ENCODE measurements at regions not wholly inside any gene's neighbourhood (a gene's known extent, or its start where the extent isn't known, plus 50 kb on each side); places are given as distances from the start of the nearest gene placed in this dataset.

GRCh38 chr14:86712727-86713126, 1182.8 kb downstream of the FLRT2 start:
- DNase-seq, result no peak
- H3K9me3 ChIP-seq, result no peaks in the 10 kb centered on the region
- no peaks in the 10 kb centered on the region for H3K4me1 ChIP-seq
- no peaks in the 10 kb centered on the region for H3K36me3 ChIP-seq
- TF ChIP-seq, protein P1, sequence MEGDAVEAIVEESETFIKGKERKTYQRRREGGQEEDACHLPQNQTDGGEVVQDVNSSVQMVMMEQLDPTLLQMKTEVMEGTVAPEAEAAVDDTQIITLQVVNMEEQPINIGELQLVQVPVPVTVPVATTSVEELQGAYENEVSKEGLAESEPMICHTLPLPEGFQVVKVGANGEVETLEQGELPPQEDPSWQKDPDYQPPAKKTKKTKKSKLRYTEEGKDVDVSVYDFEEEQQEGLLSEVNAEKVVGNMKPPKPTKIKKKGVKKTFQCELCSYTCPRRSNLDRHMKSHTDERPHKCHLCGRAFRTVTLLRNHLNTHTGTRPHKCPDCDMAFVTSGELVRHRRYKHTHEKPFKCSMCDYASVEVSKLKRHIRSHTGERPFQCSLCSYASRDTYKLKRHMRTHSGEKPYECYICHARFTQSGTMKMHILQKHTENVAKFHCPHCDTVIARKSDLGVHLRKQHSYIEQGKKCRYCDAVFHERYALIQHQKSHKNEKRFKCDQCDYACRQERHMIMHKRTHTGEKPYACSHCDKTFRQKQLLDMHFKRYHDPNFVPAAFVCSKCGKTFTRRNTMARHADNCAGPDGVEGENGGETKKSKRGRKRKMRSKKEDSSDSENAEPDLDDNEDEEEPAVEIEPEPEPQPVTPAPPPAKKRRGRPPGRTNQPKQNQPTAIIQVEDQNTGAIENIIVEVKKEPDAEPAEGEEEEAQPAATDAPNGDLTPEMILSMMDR (IDR thresholded peaks at IDR 0.05), result no peak
- H3K27me3 ChIP-seq, result no peaks in the 10 kb centered on the region
- H3K9ac ChIP-seq (ENCODE audit: low read depth in 2 of 2, low read length in 2 of 2), result no peak overlapping the region
- no peak overlapping the region for H3K27ac ChIP-seq
- intact Hi-C loops (cut with DNase I), result no loop called here
- H3K4me3 ChIP-seq, result no peak overlapping the region

GRCh38 chr14:86712176-86712575, 1182.2 kb downstream of the FLRT2 start:
- no peak overlapping the region for H3K9ac ChIP-seq (ENCODE audit: low read depth in 2 of 2, low read length in 2 of 2)
- intact Hi-C loops (cut with DNase I), result no loop called here
- DNase-seq, result no peak

DNA sequence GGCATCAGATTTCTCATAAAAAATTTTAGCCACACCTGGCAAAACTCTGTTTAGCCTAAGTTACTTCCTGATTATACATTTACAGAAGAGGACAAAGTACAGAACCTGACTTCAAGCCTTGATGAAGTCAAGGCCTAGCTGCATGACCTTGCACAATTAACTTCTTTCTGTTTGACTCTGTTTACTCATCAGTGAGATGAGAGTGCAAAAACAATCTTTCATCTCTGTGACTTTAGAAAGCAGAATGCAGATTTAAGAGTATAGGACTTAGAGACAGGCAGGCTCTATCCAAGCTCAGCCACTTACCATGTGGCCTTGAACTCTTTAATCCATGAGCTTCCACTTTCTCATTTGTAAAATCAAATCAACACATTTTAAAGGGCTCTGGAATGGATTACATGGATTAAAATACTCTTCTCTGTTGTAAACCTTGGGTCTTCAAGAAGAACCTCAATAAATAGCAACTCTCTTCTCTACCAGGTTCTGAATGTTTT, 1178.9 kb downstream of the FLRT2 start:
- DNase-seq, result no peak
- intact Hi-C loops (cut with DNase I), result no loop called here
- H3K4me3 ChIP-seq, result no peak overlapping the region
- H3K36me3 ChIP-seq, result no peaks in the 10 kb centered on the region
- H3K27ac ChIP-seq, result no peak overlapping the region
- TF ChIP-seq, protein P1 (IDR thresholded peaks at IDR 0.05), result no peak
- no peaks in the 10 kb centered on the region for H3K9me3 ChIP-seq
- H3K27me3 ChIP-seq, result no peaks in the 10 kb centered on the region
- no peaks in the 10 kb centered on the region for H3K4me1 ChIP-seq
- H3K9ac ChIP-seq (ENCODE audit: low read depth in 2 of 2, low read length in 2 of 2), result no peak overlapping the region

More at GRCh38 chr14:86712176-86712575, 1182.2 kb downstream of the FLRT2 start:
- no peak overlapping the region for H3K27ac ChIP-seq
- H3K36me3 ChIP-seq, result no peaks in the 10 kb centered on the region
- TF ChIP-seq, protein P1 (IDR thresholded peaks at IDR 0.05), result no peak
- no peaks in the 10 kb centered on the region for H3K4me1 ChIP-seq
- H3K4me3 ChIP-seq, result no peak overlapping the region
- no peaks in the 10 kb centered on the region for H3K9me3 ChIP-seq
- no peaks in the 10 kb centered on the region for H3K27me3 ChIP-seq

DNA sequence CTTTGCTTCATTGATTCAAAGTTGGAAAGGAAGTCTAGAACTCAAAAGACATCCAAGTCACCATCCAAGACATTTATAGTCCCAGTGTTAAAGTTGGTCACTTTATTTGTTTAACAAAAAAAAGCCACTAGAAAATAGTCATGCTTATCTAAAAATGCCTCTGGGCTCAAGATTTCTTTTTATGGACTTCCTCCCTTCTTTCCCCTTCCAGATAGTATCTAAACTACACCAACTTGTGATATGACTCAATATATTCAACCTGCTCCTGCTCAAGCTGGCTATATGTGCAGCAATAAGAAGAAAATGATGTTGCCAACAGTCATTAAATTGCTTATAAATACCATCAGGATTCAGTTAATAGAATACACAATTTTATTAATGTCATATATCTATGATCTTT, 1177.1 kb downstream of the FLRT2 start:
- no peak for DNase-seq

GRCh38 chr14:86683561-86683960, 1153.6 kb downstream of the FLRT2 start:
- DNase-seq, result no peak
- Histone ChIP-seq H3K4me3 (no peak overlapping the region), H3K36me3 (no peaks in the 10 kb centered on the region), H3K9me3 (no peaks in the 10 kb centered on the region), H3K4me1 (no peaks in the 10 kb centered on the region), H3K9ac (ENCODE audit: low read depth in 2 of 2, low read length in 2 of 2) (no peak overlapping the region), H3K27ac (no peak overlapping the region), H3K27me3 (no peaks in the 10 kb centered on the region)
- intact Hi-C loops (cut with DNase I), result no loop called here
- TF ChIP-seq, protein P1 (IDR thresholded peaks at IDR 0.05), result no peak

More for the DNA sequence above, 1177.1 kb downstream of the FLRT2 start:
- Histone ChIP-seq H3K27me3 (no peaks in the 10 kb centered on the region), H3K27ac (no peak overlapping the region), H3K9ac (ENCODE audit: low read depth in 2 of 2, low read length in 2 of 2) (no peak overlapping the region), H3K4me1 (no peaks in the 10 kb centered on the region), H3K36me3 (no peaks in the 10 kb centered on the region), H3K9me3 (no peaks in the 10 kb centered on the region), H3K4me3 (no peak overlapping the region)
- TF ChIP-seq, protein P1 (IDR thresholded peaks at IDR 0.05), result no peak
- intact Hi-C loops (cut with DNase I), result no loop called here

Data from colonic mucosa (tissue), 4 donors.